ENCODE measurements at regions not wholly inside any gene's neighbourhood (a gene's known extent, or its start where the extent isn't known, plus 50 kb on each side); places are given as distances from the start of the nearest gene placed in this dataset.

DNA sequence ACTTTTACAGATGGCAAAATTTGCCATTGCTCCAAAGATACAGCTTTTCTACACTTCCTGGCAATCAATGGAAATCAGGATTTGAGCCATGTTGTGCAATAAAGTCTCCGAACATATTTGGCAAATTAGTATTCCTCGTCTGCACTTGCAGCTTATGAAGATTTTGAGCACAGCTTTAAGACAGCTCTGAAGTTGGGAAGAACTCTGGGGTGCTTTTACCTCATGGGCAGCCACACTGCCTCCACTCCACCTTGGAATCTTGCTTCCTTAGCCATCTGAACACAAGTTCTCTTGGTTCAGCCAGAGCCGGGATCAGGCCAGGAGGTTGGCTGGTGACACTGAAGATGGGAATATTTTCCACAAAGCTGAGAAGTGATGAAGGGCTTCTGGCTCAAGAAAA is 191.2 kb downstream of the CWF19L2 start:
- TF ChIP-seq, protein P1, sequence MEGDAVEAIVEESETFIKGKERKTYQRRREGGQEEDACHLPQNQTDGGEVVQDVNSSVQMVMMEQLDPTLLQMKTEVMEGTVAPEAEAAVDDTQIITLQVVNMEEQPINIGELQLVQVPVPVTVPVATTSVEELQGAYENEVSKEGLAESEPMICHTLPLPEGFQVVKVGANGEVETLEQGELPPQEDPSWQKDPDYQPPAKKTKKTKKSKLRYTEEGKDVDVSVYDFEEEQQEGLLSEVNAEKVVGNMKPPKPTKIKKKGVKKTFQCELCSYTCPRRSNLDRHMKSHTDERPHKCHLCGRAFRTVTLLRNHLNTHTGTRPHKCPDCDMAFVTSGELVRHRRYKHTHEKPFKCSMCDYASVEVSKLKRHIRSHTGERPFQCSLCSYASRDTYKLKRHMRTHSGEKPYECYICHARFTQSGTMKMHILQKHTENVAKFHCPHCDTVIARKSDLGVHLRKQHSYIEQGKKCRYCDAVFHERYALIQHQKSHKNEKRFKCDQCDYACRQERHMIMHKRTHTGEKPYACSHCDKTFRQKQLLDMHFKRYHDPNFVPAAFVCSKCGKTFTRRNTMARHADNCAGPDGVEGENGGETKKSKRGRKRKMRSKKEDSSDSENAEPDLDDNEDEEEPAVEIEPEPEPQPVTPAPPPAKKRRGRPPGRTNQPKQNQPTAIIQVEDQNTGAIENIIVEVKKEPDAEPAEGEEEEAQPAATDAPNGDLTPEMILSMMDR (conservative IDR thresholded peaks at IDR 0.05; ENCODE audit: low read depth, low read length): no peak
- no peak for TF ChIP-seq EZH2 (IDR thresholded peaks at IDR 0.05; ENCODE audit: low read length, unreplicated experiment)
